ENCODE measurements at regions not wholly inside any gene's neighbourhood (a gene's known extent, or its start where the extent isn't known, plus 50 kb on each side); places are given as distances from the start of the nearest gene placed in this dataset.

DNA sequence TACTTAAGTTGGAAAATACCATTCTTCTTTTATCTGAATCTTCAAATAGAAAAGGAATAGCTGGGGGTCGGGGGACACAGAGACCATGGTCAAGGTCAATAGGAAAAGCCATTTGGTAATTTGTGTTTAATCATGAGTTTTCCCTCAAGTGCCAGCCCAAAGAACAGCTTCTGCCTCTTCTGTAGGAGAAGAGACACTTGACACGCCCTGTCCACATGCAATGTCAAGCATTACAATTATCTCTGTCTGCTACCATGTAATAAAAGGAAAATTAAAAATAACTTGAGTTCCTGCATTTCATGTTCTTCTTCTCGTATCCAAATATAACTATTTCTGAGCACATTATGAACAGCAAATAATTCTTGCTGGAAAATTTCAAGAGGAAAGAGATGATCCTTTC, 241.7 kb downstream of the IPMK start:
- no peak for TF ChIP-seq POLR2A (IDR thresholded peaks at IDR 0.05)
- TF ChIP-seq, protein P1, sequence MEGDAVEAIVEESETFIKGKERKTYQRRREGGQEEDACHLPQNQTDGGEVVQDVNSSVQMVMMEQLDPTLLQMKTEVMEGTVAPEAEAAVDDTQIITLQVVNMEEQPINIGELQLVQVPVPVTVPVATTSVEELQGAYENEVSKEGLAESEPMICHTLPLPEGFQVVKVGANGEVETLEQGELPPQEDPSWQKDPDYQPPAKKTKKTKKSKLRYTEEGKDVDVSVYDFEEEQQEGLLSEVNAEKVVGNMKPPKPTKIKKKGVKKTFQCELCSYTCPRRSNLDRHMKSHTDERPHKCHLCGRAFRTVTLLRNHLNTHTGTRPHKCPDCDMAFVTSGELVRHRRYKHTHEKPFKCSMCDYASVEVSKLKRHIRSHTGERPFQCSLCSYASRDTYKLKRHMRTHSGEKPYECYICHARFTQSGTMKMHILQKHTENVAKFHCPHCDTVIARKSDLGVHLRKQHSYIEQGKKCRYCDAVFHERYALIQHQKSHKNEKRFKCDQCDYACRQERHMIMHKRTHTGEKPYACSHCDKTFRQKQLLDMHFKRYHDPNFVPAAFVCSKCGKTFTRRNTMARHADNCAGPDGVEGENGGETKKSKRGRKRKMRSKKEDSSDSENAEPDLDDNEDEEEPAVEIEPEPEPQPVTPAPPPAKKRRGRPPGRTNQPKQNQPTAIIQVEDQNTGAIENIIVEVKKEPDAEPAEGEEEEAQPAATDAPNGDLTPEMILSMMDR (IDR thresholded peaks at IDR 0.05): no peak
